GM19455 (cell line): ENCODE measurements at regions not wholly inside any gene's neighbourhood (a gene's known extent, or its start where the extent isn't known, plus 50 kb on each side); places are given as distances from the start of the nearest gene placed in this dataset.

Source experiments
- ATAC-seq: cut with Tn5 transposase; IDR thresholded peaks from one replicate; pipeline ENCODE4 v1.9.1; 2021; ENCODE audit not compliant: unreplicated experiment

DNA sequence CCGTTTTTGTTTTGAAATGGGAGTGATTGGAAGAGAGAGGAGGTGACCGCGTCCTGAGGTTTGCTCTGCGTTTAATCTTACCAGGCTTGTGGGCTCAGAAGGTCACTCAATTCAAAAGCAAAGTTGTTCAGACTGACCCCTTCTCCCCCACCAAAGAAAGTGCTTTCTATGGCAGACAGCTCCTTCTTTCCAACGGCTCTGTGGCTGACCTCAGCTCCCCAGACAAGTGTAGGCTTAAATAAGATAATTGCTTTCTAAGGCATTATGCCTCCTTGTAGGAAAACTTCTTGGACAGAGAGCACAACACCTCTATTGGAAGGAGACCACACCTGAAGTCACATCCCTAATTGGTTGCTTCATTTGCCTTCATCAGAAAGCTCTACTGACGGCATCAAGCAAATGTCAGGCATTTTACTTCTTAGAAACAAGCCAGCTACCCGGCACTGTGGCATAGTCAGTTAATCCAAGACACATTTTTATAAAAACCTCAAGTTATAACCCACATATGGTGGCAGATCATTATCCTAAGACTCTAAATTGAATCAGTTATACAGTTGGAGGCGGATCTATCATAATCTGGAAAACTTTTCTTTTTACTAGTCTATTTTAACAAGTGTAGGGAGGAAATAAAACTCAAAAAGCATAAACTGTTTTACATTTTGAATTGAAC, 94.9 kb downstream of the TMEM174 start:
- no peak for ATAC-seq

DNA sequence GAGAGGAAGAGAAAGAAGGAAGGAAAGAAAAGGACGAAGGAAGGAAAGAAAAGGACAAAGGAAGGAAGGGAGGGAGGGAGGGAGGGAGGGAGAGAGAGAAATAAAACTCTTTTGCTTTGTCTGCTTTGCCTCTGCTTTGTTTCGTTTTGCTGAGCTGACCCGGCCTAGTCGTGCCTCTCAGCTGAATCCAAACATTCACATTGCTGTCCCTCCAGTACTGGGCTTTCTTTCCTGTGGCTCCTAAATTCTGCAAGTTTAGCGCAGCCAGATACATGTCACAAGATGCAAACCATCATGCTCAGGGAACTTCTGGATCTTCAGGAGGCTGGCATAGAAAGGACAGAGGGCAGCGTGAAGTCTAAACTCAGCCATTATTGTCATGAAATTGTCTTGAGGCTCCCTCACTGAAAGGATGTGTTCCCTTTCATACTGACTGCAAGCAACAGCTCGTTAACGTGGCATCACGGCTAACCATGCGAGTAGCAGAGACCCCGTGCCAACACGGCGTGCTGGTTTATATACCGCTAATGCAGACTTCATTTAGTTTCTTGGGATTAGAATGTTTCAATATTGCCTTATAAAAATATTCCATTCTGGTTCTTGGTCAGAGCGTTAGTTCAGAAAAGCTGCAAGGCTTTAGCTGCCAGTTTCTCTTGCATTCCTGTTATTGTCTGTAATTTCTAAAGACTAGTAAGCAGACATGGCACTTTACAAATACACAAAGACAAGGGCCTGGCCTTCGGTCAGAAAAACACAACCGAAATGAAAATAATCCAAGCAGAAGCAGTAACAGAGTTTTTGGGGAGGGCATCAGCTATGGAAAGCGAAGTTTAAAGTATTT, 94.2 kb downstream of the TMEM174 start:
- no peak for ATAC-seq

DNA sequence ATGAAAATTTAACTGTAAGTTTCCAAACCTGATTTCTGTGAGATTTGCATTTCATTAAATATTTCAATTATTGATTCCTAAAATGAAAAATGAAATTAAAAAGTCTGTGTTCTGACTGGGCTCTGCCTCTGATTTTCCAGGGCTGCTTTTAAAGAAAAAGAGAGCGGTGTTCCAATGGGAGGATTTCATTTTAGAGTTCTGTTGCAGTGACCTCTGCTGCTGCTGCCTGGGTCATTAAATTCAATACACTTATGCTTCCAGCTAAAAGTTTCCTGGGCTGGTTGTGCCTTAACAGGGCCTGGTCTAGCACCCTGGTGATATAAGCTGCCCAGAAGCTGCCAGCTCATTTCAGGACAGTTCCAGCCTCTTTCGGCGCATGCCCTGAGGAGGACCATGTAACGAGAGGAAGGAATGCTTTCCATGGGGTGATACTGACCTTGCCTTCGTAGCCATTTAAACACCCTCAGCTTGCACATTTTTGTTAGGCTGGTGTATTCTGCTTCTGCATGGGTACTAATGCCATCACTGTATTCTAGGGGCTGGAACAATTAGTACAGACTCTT, 93.3 kb downstream of the TMEM174 start:
- ATAC-seq, result no peak

DNA sequence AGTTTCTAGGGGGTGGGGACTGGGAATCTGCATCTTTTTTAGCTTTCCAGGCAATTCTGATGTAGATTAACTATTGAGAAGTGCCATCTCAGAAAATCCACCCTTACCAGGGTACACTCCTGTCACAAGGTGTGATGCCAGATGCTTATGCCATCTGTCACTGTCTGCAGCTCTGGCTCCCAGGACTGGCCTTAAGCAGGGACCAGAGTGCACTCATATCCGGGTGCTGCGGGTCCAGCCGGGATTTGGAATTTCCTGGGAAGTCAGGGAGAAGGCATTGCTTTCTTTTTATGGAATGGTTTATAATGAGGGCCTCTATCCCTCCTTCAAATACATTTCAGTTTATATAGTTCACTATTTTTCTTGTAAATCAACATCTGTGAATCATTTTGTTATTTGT, 92.6 kb downstream of the TMEM174 start:
- ATAC-seq, result no peak

DNA sequence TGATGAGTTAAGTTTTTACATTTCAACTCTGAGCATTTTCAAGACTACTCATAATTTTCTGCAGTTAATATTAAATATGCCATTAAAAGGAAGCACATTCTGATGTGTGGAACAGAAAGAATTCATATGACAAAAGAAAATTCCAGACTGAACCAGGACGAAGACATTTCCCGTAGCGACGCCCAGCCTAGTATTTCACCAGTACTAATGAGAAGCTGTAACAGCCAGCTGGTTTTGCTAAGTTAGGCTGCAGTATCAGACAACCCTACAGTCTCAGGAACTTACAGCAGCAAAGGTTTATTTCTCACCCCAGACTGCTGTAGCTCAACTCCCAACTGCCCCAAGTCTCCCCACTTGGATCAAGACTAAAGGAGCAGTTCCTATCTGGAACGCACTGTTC, 91.6 kb downstream of the TMEM174 start:
- no peak for ATAC-seq

DNA sequence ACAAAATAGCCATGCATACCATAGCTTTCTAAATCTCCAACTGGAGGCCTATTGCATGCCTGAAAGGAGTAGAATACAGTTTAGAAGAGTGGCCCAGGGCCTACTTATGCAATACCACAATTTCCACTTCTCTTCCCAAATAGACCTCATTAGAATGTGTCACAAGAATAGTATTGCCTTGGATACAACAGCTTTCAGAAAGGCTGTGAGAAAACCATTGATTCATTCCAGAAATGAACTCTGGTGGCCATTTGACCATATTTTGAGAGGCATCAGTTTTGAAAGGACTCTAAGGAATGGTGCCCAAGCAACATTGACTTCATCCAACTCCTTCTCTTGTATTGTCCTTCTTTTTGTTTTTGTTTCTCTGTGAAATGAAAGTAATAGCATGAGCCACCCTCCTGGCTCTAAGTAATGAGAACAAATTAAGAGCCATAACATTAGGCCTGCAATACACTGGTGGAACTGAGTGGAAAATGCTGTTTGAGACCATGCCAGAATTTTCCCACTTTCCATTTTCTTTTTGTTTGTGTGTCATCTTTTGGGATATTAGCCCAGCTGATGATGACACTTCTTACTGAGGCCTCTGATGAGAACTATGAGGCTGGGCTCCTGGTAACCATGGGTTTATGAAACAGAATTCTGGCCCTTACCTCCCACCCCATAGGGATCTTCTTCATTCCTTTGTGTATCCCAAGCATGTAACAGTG, 90.2 kb downstream of the TMEM174 start:
- no peak for ATAC-seq

DNA sequence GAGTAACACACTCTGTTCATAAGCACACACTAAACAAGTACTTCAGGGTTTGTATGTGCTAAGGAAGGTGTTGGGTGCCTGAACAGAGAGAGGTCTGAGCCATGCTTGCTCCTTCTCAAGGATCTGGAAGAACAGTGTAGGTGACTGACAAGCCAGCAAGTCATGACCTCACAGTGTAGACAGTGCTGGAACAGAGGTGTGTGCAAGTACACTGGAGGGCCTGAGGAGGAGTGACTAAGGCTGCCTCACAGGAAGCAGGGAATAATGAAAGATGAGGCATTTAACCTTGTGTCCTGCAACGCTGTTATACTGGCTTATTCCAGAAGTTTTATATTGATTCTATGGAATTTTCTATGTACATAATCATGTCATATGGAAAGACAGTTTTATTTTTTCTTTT, 83.9 kb downstream of the TMEM174 start:
- no peak for ATAC-seq

DNA sequence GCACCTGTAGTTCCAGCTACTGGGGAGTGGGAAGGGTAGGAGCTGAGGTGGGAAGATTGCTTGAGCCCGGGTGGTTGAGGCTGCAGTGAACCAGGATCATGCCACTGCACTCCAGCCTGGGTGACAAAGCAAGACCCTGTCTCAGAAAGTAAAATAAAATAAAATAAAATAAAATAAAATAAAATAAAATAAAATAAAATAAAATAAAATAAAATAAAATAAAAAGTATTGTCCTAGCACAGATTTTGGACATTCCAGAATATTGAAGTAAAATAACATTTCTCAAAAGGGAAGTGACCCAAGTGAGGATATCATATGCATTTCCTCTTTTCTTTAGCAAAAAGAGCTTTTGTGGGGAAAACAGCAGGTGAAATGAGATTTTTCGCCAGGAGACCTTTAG, 83.5 kb downstream of the TMEM174 start:
- ATAC-seq, result no peak

DNA sequence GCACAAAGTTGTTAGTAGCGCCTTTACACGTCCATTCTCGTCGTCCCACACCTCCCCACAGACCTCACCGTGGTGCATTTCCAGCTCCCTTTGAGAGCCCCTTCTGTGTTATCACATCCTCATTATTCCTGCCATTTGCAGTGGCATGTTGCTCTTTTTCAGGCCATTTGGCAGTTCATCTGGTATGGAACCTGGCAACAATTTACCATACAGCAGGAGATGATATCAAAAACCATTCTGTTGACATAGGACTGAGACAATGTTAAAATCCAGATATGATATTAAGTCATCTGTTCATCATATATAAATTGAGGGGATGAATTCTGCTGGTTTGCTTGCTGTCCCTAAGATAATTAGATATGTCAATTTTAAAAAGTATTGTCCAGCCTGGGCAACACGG, 83.0 kb downstream of the TMEM174 start:
- no peak for ATAC-seq

DNA sequence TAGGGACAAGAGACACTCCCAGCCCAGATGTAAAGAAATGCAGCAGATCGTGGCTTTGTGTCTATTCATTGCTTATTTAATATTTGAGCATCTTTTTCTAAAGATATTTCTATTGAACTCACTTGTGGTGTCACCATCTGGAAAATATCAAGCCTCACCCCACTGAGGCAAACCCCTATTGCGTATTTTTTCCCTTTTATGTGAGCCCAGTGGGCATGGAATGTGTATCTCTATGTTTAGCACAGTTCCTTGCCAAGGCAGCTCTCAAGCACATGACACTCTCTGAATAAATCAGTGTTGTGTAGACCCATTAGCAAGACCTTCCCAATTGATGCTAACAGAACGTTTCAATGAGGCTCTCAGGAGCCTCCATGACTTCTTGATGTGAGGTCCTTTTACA, 81.6 kb downstream of the TMEM174 start:
- no peak for ATAC-seq

DNA sequence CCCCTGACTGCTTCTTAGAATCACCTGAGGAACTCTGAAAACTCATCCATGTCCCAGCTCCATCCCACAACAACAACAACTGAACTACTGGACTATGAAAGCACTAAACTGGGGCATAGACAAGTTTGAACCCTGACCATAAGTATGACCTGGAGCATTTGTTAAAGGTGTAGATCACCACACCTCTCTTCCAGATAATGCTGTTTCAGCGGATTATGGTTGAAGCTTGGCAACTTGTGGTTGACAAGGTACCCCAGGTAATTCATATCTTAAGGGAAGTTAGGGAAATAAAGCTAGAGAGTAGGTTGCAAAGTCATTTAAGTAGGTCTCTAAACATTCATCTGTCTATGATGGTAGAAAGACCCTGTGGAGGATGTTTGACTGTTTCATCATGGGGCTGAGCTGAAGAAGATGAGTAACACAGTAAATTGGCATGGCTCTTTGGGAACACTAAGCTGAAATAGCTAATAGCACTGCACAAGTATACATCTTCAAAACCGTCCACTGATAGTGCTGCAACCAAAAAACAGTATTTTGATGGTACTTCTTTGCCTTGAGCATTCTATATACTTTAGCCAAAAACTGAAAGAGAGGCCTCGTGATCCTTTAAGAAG, 80.2 kb downstream of the TMEM174 start:
- ATAC-seq, result no peak

DNA sequence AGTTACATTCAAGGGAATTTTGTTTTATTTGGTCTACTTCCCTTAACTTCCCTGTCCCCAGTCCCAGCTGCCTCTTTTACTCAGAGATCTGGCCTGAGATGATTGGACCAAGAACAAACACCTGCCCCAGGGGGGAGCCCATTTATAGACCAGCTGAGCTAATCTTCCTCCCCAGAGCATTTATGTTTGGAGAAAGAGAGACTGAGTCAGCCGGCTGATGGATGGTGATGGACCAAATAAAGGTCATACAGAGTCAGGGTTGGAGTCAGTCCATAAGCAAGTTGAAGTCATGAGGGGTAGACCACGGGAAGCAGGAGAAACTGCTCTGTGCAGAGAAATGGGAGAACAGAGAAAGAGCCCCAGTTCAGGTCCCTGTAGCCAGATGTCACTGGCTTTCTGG, 77.7 kb downstream of the TMEM174 start:
- ATAC-seq, result no peak

DNA sequence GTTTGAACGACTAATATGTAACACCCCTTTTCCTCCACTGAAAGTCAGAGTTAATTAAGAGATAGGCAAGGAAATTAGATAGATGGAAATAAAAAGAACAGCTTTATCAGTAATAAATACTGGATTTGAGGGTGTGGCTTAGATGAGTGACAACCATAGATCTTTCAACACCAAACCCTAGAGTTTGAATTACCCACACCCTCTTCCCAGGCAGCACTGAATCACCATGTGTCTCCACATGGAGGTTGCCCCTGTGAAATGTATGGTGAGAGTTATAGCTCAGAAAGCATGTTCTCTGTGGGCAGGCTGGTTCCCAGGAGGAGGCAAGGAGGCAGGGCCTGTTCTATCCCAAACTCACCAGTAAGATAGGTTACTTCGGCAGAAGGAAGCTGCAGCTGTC, 69.7 kb downstream of the TMEM174 start:
- no peak for ATAC-seq

DNA sequence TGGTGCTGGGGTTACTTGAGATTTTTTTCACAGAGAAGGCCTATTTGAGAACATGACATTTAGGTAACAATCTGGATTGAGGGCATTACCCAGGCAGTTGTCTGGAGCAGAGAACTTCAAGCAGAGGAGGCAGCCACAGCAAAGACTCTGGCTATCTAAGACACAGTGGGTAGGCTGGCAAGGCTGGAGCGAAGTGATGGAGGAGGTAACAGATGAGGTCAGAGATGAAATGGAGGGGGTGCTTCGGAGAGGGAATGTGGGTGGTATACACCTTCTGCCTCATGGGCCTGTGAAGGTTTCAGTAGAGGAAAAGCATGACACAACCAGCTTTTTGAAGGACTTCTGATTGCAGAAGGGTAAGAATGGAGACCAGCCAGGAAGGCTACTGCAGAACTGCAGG, 65.9 kb downstream of the TMEM174 start:
- ATAC-seq, result no peak

DNA sequence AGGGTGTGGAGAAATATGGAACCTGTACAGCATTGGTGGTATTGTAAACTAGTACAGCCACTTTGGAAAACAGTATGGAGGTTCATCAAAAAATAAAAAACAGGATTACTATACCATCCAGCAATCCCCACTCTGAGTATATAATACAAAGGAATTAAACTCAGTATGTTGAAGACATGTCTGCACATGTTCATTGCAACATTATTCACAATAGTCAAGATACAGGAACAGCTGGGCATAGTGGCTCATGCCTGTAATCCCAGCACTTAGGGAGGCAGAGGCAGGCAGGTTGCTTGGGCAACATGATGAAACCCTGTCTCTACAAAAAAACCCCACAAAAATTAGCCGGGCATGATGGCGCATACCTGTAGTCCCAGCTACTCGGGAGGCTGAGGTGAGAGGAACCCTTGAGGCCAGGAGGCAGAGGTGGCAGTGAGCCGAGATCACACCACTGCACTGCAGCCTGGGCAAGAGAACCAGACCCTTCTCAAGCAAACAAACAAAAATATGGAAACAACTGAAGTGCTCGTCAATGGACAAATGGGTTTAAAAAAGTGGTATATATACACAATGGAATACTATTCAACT, 63.6 kb downstream of the TMEM174 start:
- ATAC-seq, result no peak

DNA sequence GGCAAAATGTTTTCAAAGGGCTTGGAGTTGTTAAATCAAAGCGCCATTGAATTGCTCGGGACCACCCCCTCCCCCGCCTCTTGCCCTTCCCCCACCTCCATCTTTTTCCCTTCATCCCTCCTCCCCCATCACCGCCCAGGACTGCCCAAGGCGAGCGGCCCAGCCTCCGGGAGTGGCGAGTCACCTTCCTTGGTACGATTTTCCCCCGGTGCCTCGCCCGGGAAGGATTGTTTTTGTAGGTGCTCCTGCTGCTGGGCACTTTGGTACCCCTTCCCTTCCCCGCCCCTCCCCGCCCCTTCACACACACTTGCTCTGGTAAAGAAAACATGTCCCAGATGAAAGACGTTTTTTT, 61.2 kb downstream of the TMEM174 start:
- ATAC-seq, result no peak

DNA sequence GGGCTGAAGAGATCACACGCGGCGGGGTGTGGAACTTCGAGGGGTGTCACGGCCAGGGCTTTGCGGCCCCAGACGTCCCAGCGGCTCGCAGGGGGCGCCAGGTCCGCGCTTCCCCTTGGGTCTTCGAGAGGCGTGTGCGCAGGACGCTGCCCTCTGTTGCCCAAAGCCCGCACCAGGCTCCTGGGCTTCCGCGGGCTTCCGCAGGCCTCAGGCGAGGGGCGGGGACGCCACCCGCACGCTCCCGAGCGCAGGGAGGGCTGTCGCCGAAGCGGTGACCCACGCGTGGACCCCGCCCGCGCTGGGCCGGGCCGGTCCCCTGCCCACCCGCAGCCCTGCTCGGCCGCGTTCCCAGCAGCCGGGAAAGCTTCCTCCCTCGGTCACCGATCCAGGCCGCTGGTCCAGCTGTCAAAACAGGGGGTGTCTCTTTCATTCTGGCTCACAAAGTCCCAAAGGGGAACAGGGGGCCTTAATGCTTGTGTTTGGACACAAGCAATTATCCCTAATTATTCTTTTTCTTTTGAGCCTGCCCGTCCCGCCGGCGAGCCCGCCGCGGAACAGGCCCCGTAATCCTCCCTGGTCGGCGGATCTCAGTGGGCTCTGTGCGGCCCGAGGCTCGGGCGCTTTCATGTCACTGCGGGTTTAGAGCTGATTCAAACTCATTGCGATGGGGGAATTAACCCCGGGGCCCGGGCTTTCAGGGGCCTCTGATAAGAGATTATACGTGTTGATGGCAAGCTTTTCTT, 60.6 kb downstream of the TMEM174 start:
- ATAC-seq, result no peak

DNA sequence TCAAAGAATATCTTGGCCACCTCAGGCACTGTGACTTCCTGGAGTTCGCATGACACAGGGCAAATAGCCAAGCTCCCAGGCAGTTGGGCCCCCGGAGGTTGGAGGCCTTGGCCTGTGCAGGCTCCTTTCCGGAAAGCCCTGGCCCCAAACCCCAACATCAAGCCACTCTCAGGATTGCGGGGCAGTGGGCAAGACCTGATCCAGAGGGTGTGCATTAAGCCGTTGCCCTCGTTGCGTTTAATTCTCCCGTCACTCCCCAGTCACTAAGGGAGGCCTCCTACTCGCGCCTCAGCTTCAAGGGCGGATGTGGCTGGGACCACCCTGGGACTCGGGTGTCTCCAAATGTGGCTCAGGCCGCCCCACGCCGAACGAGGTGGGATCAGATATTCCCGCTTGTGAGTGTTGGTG, 60.1 kb downstream of the TMEM174 start:
- no peak for ATAC-seq

DNA sequence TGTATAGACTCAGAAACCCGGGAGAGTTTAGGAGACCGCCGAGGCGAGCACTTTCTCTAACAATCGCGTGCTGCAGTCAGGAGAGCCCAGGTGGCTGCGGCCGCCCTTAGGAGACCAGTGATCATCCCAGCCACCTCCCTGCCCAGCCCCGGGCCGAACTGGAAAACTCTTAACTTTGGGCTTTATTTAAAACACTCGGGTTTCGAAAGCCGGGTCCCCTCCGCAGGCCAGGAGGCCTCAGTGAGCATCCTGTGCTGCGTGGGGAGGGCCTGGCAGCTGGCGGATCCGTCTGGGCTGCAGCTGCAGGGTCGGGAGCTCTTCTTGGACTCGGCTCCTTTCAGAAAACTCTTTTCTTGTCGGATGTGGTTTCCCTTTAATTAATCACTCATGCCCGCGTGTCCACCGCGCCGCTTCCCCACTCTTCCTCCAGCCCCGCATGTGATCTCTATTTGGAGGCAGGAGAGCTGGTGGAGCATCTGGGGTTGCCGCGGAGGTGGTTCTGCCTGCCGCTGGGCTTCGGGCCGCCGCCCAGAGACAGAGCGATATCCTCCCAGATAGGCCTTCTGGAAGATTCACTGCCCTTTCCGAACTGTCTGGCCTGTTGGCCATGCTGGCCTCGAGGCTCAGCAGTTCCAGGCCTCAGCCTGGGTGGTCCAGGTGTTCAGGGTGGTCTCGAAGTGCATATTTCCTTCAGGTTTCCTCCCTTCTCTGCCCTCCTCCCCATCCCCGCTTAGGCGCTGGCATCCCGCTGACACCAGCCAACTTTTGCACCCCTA, 59.5 kb downstream of the TMEM174 start:
- ATAC-seq, result no peak
